ENCODE measurements at regions not wholly inside any gene's neighbourhood (a gene's known extent, or its start where the extent isn't known, plus 50 kb on each side); places are given as distances from the start of the nearest gene placed in this dataset.

DNA sequence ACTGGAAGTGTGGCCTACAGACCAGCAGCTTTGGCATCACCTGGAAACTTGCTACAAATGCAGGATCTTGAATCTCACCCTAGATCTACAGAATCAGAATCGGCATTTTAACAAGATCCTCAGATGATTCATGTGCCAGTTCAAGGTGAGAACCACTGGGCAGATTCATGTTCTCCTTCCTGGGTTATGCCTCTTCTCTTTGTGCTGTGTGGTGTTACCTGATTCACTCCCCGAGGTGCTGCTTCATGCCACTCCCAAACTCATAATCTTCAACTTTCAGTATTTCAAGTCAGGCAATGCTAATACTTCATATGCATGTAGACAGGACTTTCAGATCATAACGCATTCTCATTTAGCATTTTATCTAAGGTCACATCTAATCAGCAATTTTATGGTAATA, 427.7 kb downstream of the FOXO1 start:
- DNase-seq = no peak
- intact Hi-C loops (cut with micrococcal nuclease) = no loop called here
- no peak for ATAC-seq

DNA sequence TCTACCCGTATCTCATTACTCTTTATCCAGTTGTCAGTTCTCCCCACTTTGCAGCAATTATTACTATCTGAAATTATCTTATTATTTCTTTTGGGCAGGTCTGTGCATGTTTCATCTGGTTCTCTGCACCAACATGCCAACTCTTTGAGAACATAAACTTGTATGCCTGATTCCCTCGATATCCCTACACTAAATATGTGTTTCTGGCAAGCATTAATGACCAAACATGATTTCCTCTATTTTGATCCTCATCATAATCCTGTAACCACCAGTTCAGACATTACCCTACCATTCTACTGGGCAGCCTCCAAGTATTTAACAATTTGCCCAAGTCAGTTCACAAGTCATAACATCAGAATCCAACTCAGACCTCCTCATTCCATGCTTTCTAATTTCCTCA, 426.1 kb downstream of the FOXO1 start:
- intact Hi-C loops (cut with micrococcal nuclease) = no loop called here
- ATAC-seq (no peak), DNase-seq (no peak)

- intact Hi-C loops (cut with micrococcal nuclease) = no loop called here
- DNase-seq (no peak), ATAC-seq (no peak)
Observed at GRCh38 chr13:40241125-40241798, 425.2 kb downstream of the FOXO1 start.

DNA sequence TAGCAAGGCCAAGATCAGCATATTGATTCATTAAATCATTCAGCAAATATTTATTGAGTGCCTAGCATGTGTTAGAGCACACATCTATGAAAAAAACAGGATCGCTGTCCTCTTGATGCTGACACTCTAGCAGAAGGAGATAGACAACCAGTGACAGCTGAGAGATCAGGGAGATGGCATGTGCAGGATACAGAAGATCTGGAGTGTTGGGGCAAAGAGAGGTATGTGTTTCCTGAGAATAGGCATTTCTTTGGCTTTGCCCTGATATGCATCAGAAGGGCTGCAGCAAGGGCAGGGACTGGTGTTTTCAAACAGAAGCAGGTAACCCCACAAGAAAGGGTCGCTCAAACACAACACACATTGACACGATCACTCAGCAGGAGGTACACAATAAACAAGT, 423.4 kb downstream of the FOXO1 start:
- no peak for DNase-seq
- intact Hi-C loops (cut with micrococcal nuclease) = no loop called here
- no peak for ATAC-seq

DNA sequence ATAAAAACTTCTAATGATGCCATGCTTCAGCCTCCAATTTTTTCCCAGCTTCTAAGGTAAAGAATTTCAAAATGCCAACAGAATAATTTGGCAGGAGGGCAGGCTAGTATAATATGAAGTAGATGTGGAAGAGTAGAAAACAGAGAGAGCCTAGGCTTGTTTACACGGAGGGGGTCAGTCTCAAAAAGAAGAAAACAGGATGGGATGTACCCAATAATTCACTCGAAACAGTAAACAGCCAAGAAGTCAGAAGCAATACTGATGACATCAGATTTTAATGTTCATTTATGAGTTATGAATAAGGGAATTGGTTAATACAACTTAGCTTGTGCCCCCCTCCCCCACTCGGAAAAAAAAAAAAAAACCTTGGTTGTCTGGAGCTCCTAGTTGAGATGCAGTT, 422.5 kb downstream of the FOXO1 start:
- no peak for DNase-seq
- intact Hi-C loops (cut with micrococcal nuclease) = no loop called here
- ATAC-seq = no peak

DNA sequence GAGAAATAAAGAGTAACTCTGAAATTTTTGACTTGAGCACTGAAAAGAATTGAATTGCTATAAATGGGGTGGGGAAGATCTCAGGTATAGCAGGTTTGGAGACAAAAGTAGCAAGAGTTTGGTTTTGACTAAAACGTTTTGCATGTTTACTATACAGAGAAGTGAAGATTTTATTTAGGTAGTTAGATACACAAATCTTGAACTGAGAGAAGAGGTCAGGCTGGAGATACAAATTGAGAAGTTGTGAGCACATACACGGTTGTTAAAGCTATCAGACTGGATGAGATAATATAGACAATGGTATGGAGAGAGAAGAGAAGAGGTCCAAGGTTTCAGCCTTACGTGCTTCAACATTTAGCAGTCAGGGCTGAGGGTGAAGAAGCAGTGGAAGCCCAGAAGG, 420.9 kb downstream of the FOXO1 start:
- no peak for ATAC-seq
- no peak for DNase-seq
- intact Hi-C loops (cut with micrococcal nuclease) = no loop called here

GRCh38 chr13:40247845-40248244, 418.6 kb downstream of the FOXO1 start:
- peak; percentile 36 for ATAC-seq
- intact Hi-C loops (cut with micrococcal nuclease) = no loop called here

GRCh38 chr13:40251343-40252032, 415.0 kb downstream of the FOXO1 start:
- DNase-seq (no peak), ATAC-seq (peak; percentile 58)
- intact Hi-C loops (cut with micrococcal nuclease) = no loop called here

More at GRCh38 chr13:40247845-40248244, 418.6 kb downstream of the FOXO1 start:
- no peak for DNase-seq

GRCh38 chr13:40252241-40252640, 414.2 kb downstream of the FOXO1 start:
- intact Hi-C loops (cut with micrococcal nuclease) = no loop called here
- DNase-seq (no peak), ATAC-seq (no peak)

DNA sequence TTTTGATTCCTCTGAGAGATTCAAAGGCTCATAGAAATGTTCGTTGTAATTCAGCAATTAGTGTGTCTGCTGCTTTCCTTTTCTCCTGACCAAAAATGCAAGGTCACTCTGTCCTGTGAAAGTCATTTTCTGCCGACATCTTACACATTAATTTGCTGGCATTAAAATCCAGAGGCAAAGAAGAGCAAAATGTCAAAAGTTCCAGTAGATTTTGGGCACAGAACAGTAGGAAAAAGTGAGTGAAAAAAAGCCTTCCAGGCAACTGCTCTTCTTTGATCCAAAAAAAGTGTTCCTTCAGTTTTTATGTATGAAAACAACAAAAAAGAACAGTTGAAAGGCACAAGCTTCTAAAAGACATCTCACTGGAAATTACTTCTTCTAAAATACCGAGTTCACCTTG, 413.8 kb downstream of the FOXO1 start:
- intact Hi-C loops (cut with micrococcal nuclease) = no loop called here
- no peak for ATAC-seq

GRCh38 chr13:40254394-40254793, 412.0 kb downstream of the FOXO1 start:
- DNase-seq (no peak), ATAC-seq (no peak)
- intact Hi-C loops (cut with micrococcal nuclease) = no loop called here

More for the DNA sequence above, 413.8 kb downstream of the FOXO1 start:
- DNase-seq = no peak

GRCh38 chr13:40255551-40255950, 410.9 kb downstream of the FOXO1 start:
- DNase-seq (no peak), ATAC-seq (no peak)
- intact Hi-C loops (cut with micrococcal nuclease) = no loop called here

DNA sequence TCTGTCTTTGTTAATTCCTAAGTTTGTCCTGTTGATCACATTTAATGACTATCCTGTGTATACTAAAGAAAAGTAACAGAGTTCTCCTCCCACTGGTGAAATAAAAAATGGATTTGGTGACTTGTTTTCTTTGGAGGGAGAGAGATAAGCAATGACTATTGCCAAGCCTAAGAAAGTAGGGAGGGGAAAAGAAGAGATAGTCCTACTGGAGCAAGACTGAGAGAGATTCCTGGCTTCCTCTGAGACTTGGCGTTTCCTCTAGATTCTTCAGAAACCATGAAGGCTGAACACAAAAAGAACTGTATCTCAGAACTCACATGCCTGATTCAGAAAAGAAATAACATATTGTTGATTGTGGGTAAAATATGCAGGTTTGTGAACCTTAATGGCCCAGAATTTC, 406.5 kb downstream of the FOXO1 start:
- peak; percentile 95 for ATAC-seq
- no peak for DNase-seq
- intact Hi-C loops (cut with micrococcal nuclease) = no loop called here

GRCh38 chr13:40261336-40261735, 405.1 kb downstream of the FOXO1 start:
- DNase-seq (no peak), ATAC-seq (no peak)
- intact Hi-C loops (cut with micrococcal nuclease) = no loop called here

DNA sequence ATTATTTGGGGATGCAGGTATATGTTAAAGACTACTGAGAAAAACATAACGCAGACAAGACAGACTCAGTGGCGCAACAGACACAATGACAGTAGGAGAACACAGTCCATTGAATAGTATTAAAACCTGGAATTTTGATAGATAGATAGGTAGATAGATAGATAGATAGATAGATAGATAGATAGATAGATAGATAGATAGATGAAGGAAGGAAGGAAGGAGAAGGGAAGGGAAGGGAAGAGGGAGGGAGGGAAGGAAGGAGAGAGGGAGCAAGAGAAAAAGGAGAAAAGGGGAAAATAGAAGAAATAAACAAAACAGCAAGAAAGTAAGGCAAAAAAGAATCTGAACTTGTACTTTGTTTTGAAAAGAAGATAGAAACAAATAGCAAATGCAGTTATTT, 404.5 kb downstream of the FOXO1 start:
- no peak for ATAC-seq
- no peak for DNase-seq
- intact Hi-C loops (cut with micrococcal nuclease) = no loop called here

- intact Hi-C loops (cut with micrococcal nuclease) = no loop called here
- peak; percentile 47 for DNase-seq
- ATAC-seq = peak; percentile 79
Observed at GRCh38 chr13:40269086-40269485, 397.4 kb downstream of the FOXO1 start.

- no peak for ATAC-seq
- DNase-seq = no peak
- intact Hi-C loops (cut with micrococcal nuclease) = no loop called here
Observed at GRCh38 chr13:40270726-40271125, 395.7 kb downstream of the FOXO1 start.

- intact Hi-C loops (cut with micrococcal nuclease) = no loop called here
- DNase-seq (peak; percentile 60), ATAC-seq (peak; percentile 56)
Observed at GRCh38 chr13:40271271-40271885, 395.1 kb downstream of the FOXO1 start.

- DNase-seq = peak; percentile 75
Observed at GRCh38 chr13:40271931-40272775, 394.3 kb downstream of the FOXO1 start.

GRCh38 chr13:40272776-40273139, 393.7 kb downstream of the FOXO1 start:
- intact Hi-C loops (cut with micrococcal nuclease) = no loop called here
- ATAC-seq = no peak
- DNase-seq = no peak

More at GRCh38 chr13:40271931-40272775, 394.3 kb downstream of the FOXO1 start:
- ATAC-seq = peak; percentile 77
- intact Hi-C loops (cut with micrococcal nuclease) = no loop called here
